GM23338 (cell line): ENCODE measurements at regions not wholly inside any gene's neighbourhood (a gene's known extent, or its start where the extent isn't known, plus 50 kb on each side); places are given as distances from the start of the nearest gene placed in this dataset.

ENCODE experiments used
- ATAC-seq: fragments of 200-7000 bp; cut with Tn5 transposase; 3 replicates; pipeline ENCODE4 v1.9.1; 2020
- DNase-seq: peaks from one replicate; pipeline ENCODE4 v3.0.0-alpha.2; 2015; ENCODE audit warnings: low spot score
- H2AFZ ChIP-seq: fragments of 200-600 bp; sonication (generic); 2 replicates; pipeline ENCODE4 v1.8.0; 2016; ENCODE audit warnings: antibody characterized with exemption, mild to moderate bottlenecking, moderate library complexity
- H3F3A ChIP-seq: fragments of 200-600 bp; sonication (generic); replicated peaks from 2 replicates; pipeline ENCODE4 v1.8.0; 2017; ENCODE audit warnings: antibody characterized with exemption, mixed run types, low read depth
- H3K27ac ChIP-seq: fragments of 200-600 bp; sonication (generic); 2 replicates; pipeline ENCODE4 v1.6.1; 2016; ENCODE audit warnings: low read depth
- H3K27me3 ChIP-seq: fragments of 200-600 bp; sonication (generic); 2 replicates; pipeline ENCODE4 v1.8.0; 2016; ENCODE audit warnings: mild to moderate bottlenecking, mixed run types, moderate library complexity; ENCODE audit not compliant: insufficient read depth
- H3K36me3 ChIP-seq: fragments of 200-600 bp; sonication (generic); 2 replicates; pipeline ENCODE4 v1.8.0; 2016; ENCODE audit warnings: mild to moderate bottlenecking; ENCODE audit not compliant: insufficient read depth
- H3K4me1 ChIP-seq: fragments of 200-600 bp; sonication (generic); 2 replicates; pipeline ENCODE4 v1.8.0; 2016; ENCODE audit warnings: mild to moderate bottlenecking, moderate library complexity; ENCODE audit not compliant: insufficient read depth
- H3K4me2 ChIP-seq: fragments of 200-600 bp; sonication (generic); 2 replicates; pipeline ENCODE4 v1.7.1; 2017; ENCODE audit warnings: mixed run types
- H3K4me3 ChIP-seq: fragments of 200-600 bp; sonication (generic); 2 replicates; pipeline ENCODE4 v1.6.1; 2016; ENCODE audit warnings: mixed run types
- H3K79me2 ChIP-seq: fragments of 200-600 bp; sonication (generic); replicated peaks from 2 replicates; pipeline ENCODE4 v1.8.0; 2017; ENCODE audit warnings: mild to moderate bottlenecking; ENCODE audit not compliant: insufficient read depth
- H3K9me2 ChIP-seq: fragments of 200-600 bp; sonication (generic); 2 replicates; pipeline ENCODE4 v1.8.0; 2017; ENCODE audit not compliant: insufficient read depth
- H4K20me1 ChIP-seq: fragments of 200-600 bp; sonication (generic); replicated peaks from 2 replicates; pipeline ENCODE4 v1.8.0; 2017; ENCODE audit warnings: mild to moderate bottlenecking; ENCODE audit not compliant: insufficient read depth
- H3K27ac Mint-ChIP-seq: 2 replicates; pipeline ENCODE4 v1.8.0; 2020; ENCODE audit warnings: inconsistent platforms, mild to moderate bottlenecking, moderate library complexity, mixed read lengths
- H3K27me3 Mint-ChIP-seq: 3 replicates; pipeline ENCODE4 v1.8.0; 2022; ENCODE audit warnings: low read depth, mild to moderate bottlenecking, moderate library complexity, mixed read lengths, inconsistent platforms; ENCODE audit not compliant: insufficient read depth, poor library complexity
- H3K36me3 Mint-ChIP-seq: 3 replicates; pipeline ENCODE4 v1.8.0; 2021; ENCODE audit warnings: low read depth, mild to moderate bottlenecking, inconsistent platforms, moderate library complexity, mixed read lengths
- H3K4me1 Mint-ChIP-seq: 3 replicates; pipeline ENCODE4 v1.8.0; 2020; ENCODE audit warnings: mild to moderate bottlenecking, inconsistent platforms, mixed read lengths
- H3K4me3 Mint-ChIP-seq: 3 replicates; pipeline ENCODE4 v1.8.0; 2021; ENCODE audit warnings: moderate library complexity, mild to moderate bottlenecking, inconsistent platforms, mixed read lengths
- H3K9me3 Mint-ChIP-seq: 3 replicates; pipeline ENCODE4 v1.8.0; 2020; ENCODE audit warnings: moderate library complexity, mild to moderate bottlenecking, inconsistent platforms, mixed read lengths
- CREB1 ChIP-seq: fragments of 250-450 bp; sonication (Bioruptor Pico); IDR thresholded peaks from 2 replicates; pipeline ENCODE4 v1.5.0; 2020; ENCODE audit warnings: low read depth, mild to moderate bottlenecking, moderate library complexity
- EZH2 ChIP-seq: fragments of 200-600 bp; sonication (generic); IDR thresholded peaks from one replicate; pipeline ENCODE4 v1.8.0; 2017; ENCODE audit warnings: antibody characterized with exemption, mild to moderate bottlenecking, low read depth; ENCODE audit not compliant: unreplicated experiment
- EZH2phosphoT487 ChIP-seq: fragments of 200-600 bp; sonication (generic); IDR thresholded peaks from one replicate; pipeline ENCODE4 v1.8.1; 2018; ENCODE audit warnings: antibody characterized with exemption; ENCODE audit not compliant: unreplicated experiment
- JUNB ChIP-seq: IDR thresholded peaks from one replicate; pipeline ENCODE4 v1.6.1; 2016; ENCODE audit warnings: antibody characterized with exemption; ENCODE audit not compliant: unreplicated experiment
- NANOG ChIP-seq: IDR thresholded peaks from 2 replicates; pipeline ENCODE4 v1.6.1; 2016; ENCODE audit warnings: antibody characterized with exemption, borderline replicate concordance
- POLR2AphosphoS5 ChIP-seq: IDR thresholded peaks from 2 replicates; pipeline ENCODE4 v1.6.1; 2016; ENCODE audit warnings: antibody characterized with exemption, low read depth
- STAT1 ChIP-seq: IDR thresholded peaks from one replicate; pipeline ENCODE4 v1.6.1; 2016; ENCODE audit warnings: antibody characterized with exemption; ENCODE audit not compliant: unreplicated experiment
- ZNF114 ChIP-seq: fragments of 250-450 bp; sonication (Bioruptor Pico); IDR thresholded peaks from 2 replicates; pipeline ENCODE4 v1.5.0; 2020; ENCODE audit warnings: mild to moderate bottlenecking, moderate library complexity
- ZNF331 ChIP-seq: fragments of 250-450 bp; sonication (Bioruptor Pico); IDR thresholded peaks from 2 replicates; pipeline ENCODE4 v1.5.0; 2020; ENCODE audit warnings: low read depth, mild to moderate bottlenecking, moderate library complexity
- TF ChIP-seq, protein P1 (sequence below): IDR thresholded peaks from one replicate; pipeline ENCODE4 v1.6.1; 2018; ENCODE audit warnings: antibody characterized with exemption; ENCODE audit not compliant: unreplicated experiment
- TF ChIP-seq, protein P2 (sequence below): IDR thresholded peaks from 2 replicates; pipeline ENCODE4 v1.6.1; 2016; ENCODE audit warnings: antibody characterized with exemption
- TF ChIP-seq, protein P3 (sequence below): fragments of 250-450 bp; sonication (Bioruptor Pico); IDR thresholded peaks from 2 replicates; pipeline ENCODE4 v1.5.0; 2020; ENCODE audit warnings: mild to moderate bottlenecking, moderate library complexity
- TF ChIP-seq, protein P4 (sequence below), 2 experiments: fragments of 200-600 bp in 1 of 2; sonication (generic) in 1 of 2; conservative IDR thresholded peaks; 2 replicates each; pipeline versions ENCODE4 v1.5.1 to v1.6.1; 2016 to 2017; ENCODE audit warnings: antibody characterized with exemption in 2 of 2, low read depth in 2 of 2, mild to moderate bottlenecking in 2 of 2, moderate library complexity in 1 of 2

DNA sequence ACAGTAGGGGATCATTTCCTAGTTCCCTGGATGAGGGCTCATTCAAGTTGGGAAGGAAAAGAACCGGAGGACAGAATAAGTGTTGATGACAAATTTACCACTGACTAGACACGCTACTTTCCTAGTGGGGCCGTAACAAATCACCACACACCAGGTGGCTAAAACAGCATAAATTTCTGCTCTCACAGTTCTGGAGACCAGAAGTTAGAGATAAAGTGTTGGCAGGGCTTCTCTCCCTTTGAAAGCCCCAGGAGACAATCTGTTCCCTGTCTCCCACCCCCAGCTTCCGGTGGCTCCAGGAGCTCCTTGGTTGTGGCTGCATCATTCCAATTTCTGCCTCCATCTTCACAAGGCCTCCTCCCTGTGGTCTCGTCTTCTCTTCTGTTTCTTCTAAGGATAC, 65.4 kb upstream of the ARGLU1 start:
- Histone ChIP-seq H4K20me1 (no peaks in the 10 kb centered on the region), H3K4me1 (no peaks in the 10 kb centered on the region), H2AFZ (no peak overlapping the region), H3K4me3 (no peak overlapping the region), H3K27ac (no peak overlapping the region), H3K79me2 (no peaks in the 10 kb centered on the region), H3K27me3 (no peaks in the 10 kb centered on the region), H3K9me2 (peaks cover 8% of the 10 kb centered on the region), H3K36me3 (no peaks in the 10 kb centered on the region), H3K4me2 (no peak overlapping the region), H3F3A (no peaks in the 10 kb centered on the region)
- DNase-seq (no peak), ATAC-seq (no peak)
- peaks cover 10% of the 10 kb centered on the region for H3K27me3 Mint-ChIP-seq
- no peak overlapping the region for H3K4me3 Mint-ChIP-seq
- no peaks in the 10 kb centered on the region for H3K9me3 Mint-ChIP-seq
- no peaks in the 10 kb centered on the region for H3K4me1 Mint-ChIP-seq
- H3K27ac Mint-ChIP-seq, result no peak overlapping the region
- no peak for TF ChIP-seq EZH2
- TF ChIP-seq EZH2phosphoT487, result no peak
- TF ChIP-seq CREB1 (CRISPR knock-in tag), result no peak
- no peak for TF ChIP-seq POLR2AphosphoS5
- no peak for TF ChIP-seq ZNF114 (CRISPR knock-in tag)
- TF ChIP-seq STAT1, result no peak
- TF ChIP-seq, protein P1, sequence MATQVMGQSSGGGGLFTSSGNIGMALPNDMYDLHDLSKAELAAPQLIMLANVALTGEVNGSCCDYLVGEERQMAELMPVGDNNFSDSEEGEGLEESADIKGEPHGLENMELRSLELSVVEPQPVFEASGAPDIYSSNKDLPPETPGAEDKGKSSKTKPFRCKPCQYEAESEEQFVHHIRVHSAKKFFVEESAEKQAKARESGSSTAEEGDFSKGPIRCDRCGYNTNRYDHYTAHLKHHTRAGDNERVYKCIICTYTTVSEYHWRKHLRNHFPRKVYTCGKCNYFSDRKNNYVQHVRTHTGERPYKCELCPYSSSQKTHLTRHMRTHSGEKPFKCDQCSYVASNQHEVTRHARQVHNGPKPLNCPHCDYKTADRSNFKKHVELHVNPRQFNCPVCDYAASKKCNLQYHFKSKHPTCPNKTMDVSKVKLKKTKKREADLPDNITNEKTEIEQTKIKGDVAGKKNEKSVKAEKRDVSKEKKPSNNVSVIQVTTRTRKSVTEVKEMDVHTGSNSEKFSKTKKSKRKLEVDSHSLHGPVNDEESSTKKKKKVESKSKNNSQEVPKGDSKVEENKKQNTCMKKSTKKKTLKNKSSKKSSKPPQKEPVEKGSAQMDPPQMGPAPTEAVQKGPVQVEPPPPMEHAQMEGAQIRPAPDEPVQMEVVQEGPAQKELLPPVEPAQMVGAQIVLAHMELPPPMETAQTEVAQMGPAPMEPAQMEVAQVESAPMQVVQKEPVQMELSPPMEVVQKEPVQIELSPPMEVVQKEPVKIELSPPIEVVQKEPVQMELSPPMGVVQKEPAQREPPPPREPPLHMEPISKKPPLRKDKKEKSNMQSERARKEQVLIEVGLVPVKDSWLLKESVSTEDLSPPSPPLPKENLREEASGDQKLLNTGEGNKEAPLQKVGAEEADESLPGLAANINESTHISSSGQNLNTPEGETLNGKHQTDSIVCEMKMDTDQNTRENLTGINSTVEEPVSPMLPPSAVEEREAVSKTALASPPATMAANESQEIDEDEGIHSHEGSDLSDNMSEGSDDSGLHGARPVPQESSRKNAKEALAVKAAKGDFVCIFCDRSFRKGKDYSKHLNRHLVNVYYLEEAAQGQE, result no peak
- TF ChIP-seq, protein P2, sequence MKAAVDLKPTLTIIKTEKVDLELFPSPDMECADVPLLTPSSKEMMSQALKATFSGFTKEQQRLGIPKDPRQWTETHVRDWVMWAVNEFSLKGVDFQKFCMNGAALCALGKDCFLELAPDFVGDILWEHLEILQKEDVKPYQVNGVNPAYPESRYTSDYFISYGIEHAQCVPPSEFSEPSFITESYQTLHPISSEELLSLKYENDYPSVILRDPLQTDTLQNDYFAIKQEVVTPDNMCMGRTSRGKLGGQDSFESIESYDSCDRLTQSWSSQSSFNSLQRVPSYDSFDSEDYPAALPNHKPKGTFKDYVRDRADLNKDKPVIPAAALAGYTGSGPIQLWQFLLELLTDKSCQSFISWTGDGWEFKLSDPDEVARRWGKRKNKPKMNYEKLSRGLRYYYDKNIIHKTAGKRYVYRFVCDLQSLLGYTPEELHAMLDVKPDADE, result no peak
- no peak for TF ChIP-seq NANOG
- no peak for TF ChIP-seq JUNB
- TF ChIP-seq, protein P3, sequence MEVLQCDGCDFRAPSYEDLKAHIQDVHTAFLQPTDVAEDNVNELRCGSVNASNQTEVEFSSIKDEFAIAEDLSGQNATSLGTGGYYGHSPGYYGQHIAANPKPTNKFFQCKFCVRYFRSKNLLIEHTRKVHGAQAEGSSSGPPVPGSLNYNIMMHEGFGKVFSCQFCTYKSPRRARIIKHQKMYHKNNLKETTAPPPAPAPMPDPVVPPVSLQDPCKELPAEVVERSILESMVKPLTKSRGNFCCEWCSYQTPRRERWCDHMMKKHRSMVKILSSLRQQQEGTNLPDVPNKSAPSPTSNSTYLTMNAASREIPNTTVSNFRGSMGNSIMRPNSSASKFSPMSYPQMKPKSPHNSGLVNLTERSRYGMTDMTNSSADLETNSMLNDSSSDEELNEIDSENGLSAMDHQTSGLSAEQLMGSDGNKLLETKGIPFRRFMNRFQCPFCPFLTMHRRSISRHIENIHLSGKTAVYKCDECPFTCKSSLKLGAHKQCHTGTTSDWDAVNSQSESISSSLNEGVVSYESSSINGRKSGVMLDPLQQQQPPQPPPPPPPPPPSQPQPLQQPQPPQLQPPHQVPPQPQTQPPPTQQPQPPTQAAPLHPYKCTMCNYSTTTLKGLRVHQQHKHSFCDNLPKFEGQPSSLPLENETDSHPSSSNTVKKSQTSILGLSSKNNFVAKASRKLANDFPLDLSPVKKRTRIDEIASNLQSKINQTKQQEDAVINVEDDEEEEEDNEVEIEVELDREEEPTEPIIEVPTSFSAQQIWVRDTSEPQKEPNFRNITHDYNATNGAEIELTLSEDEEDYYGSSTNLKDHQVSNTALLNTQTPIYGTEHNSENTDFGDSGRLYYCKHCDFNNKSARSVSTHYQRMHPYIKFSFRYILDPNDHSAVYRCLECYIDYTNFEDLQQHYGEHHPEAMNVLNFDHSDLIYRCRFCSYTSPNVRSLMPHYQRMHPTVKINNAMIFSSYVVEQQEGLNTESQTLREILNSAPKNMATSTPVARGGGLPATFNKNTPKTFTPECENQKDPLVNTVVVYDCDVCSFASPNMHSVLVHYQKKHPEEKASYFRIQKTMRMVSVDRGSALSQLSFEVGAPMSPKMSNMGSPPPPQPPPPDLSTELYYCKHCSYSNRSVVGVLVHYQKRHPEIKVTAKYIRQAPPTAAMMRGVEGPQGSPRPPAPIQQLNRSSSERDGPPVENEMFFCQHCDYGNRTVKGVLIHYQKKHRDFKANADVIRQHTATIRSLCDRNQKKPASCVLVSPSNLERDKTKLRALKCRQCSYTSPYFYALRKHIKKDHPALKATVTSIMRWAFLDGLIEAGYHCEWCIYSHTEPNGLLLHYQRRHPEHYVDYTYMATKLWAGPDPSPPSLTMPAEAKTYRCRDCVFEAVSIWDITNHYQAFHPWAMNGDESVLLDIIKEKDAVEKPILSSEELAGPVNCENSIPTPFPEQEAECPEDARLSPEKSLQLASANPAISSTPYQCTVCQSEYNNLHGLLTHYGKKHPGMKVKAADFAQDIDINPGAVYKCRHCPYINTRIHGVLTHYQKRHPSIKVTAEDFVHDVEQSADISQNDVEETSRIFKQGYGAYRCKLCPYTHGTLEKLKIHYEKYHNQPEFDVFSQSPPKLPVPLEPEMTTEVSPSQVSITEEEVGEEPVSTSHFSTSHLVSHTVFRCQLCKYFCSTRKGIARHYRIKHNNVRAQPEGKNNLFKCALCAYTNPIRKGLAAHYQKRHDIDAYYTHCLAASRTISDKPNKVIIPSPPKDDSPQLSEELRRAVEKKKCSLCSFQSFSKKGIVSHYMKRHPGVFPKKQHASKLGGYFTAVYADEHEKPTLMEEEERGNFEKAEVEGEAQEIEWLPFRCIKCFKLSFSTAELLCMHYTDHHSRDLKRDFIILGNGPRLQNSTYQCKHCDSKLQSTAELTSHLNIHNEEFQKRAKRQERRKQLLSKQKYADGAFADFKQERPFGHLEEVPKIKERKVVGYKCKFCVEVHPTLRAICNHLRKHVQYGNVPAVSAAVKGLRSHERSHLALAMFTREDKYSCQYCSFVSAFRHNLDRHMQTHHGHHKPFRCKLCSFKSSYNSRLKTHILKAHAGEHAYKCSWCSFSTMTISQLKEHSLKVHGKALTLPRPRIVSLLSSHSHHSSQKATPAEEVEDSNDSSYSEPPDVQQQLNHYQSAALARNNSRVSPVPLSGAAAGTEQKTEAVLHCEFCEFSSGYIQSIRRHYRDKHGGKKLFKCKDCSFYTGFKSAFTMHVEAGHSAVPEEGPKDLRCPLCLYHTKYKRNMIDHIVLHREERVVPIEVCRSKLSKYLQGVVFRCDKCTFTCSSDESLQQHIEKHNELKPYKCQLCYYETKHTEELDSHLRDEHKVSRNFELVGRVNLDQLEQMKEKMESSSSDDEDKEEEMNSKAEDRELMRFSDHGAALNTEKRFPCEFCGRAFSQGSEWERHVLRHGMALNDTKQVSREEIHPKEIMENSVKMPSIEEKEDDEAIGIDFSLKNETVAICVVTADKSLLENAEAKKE (CRISPR knock-in tag), result no peak
- TF ChIP-seq, protein P4, sequence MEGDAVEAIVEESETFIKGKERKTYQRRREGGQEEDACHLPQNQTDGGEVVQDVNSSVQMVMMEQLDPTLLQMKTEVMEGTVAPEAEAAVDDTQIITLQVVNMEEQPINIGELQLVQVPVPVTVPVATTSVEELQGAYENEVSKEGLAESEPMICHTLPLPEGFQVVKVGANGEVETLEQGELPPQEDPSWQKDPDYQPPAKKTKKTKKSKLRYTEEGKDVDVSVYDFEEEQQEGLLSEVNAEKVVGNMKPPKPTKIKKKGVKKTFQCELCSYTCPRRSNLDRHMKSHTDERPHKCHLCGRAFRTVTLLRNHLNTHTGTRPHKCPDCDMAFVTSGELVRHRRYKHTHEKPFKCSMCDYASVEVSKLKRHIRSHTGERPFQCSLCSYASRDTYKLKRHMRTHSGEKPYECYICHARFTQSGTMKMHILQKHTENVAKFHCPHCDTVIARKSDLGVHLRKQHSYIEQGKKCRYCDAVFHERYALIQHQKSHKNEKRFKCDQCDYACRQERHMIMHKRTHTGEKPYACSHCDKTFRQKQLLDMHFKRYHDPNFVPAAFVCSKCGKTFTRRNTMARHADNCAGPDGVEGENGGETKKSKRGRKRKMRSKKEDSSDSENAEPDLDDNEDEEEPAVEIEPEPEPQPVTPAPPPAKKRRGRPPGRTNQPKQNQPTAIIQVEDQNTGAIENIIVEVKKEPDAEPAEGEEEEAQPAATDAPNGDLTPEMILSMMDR (conservative IDR thresholded peaks at IDR 0.05; ENCODE audit: low read depth in 2 of 2), result no peak
- TF ChIP-seq ZNF331 (CRISPR knock-in tag), result no peak
- H3K36me3 Mint-ChIP-seq, result no peaks in the 10 kb centered on the region
